K562 (cell line): ENCODE measurements at regions not wholly inside any gene's neighbourhood (a gene's known extent, or its start where the extent isn't known, plus 50 kb on each side); places are given as distances from the start of the nearest gene placed in this dataset.
A peak's percentile ranks its signal among the peaks of the same experiment; 100 is the strongest.

ENCODE experiments used
- CBX5 ChIP-seq: IDR thresholded peaks from 2 replicates; pipeline ENCODE4 v1.6.1; 2014; ENCODE audit warnings: low read depth, borderline replicate concordance
- E2F3 ChIP-seq: fragments of 250-450 bp; sonication (Bioruptor Pico); IDR thresholded peaks from 2 replicates; pipeline ENCODE4 v1.4.0; 2020; ENCODE audit warnings: mild to moderate bottlenecking
- GTF2E2 ChIP-seq: fragments of 200-800 bp; sonication (Bioruptor generic); IDR thresholded peaks from 2 replicates; pipeline ENCODE4 v1.6.1; 2016; ENCODE audit warnings: missing genetic modification characterization, missing compliant biosample characterization
- JUN ChIP-seq, 2 experiments: sonication (generic) in 1 of 2; formaldehyde crosslinking in 1 of 2; IDR thresholded peaks; 2 replicates each; pipeline versions ENCODE4 v1.6.1 to v1.8.0; 2012 to 2022; ENCODE audit warnings: borderline replicate concordance in 2 of 2, mild to moderate bottlenecking in 2 of 2, improper control_type of control experiment in 1 of 2, low read depth in 1 of 2, low read length in 1 of 2, missing genetic modification reagents in 1 of 2
- JUND ChIP-seq, 2 experiments: IDR thresholded peaks; 2 replicates in 1 of 2; 3 replicates in 1 of 2; pipeline ENCODE4 v1.6.1; 2011; ENCODE audit warnings: borderline replicate concordance in 2 of 2, low read depth in 2 of 2, low read length in 2 of 2, improper control_type of control experiment in 1 of 2, missing biosample characterization in 1 of 2, missing genetic modification characterization in 1 of 2, missing genetic modification reagents in 1 of 2
- NFRKB ChIP-seq: fragments of 450-650 bp; IDR thresholded peaks from 2 replicates; pipeline ENCODE4 v1.6.1; 2016; ENCODE audit warnings: low read depth
- SMARCB1 ChIP-seq: IDR thresholded peaks from 2 replicates; pipeline ENCODE4 v1.6.1; 2011; ENCODE audit warnings: improper control_type of control experiment, low read depth; ENCODE audit not compliant: insufficient read length
- STAG1 ChIP-seq: sonication (generic); formaldehyde crosslinking; IDR thresholded peaks from 2 replicates; pipeline ENCODE4 v1.5.0; 2020; ENCODE audit warnings: missing genetic modification reagents, borderline replicate concordance
- TEAD4 ChIP-seq, 2 experiments: sonication (generic) in 1 of 2; formaldehyde crosslinking in 1 of 2; IDR thresholded peaks; 2 replicates each; pipeline versions ENCODE4 v1.6.1 to v1.8.0; 2012 to 2022; ENCODE audit warnings: borderline replicate concordance in 1 of 2, inconsistent platforms in 1 of 2, low read length in 1 of 2, mild to moderate bottlenecking in 1 of 2, missing genetic modification reagents in 1 of 2
- ZNF274 ChIP-seq: IDR thresholded peaks from 2 replicates; pipeline ENCODE4 v1.6.1; 2011; ENCODE audit warnings: low read depth, mild to moderate bottlenecking, low read length, moderate library complexity, borderline replicate concordance
- TF ChIP-seq, protein P1 (sequence below), 2 experiments: fragments of 450-650 bp in 1 of 2; sonication (generic) in 1 of 2; formaldehyde crosslinking in 1 of 2; IDR thresholded peaks; 2 replicates each; pipeline versions ENCODE4 v1.7.1 to v1.9.0; 2016 to 2022; ENCODE audit warnings: inconsistent platforms in 1 of 2, mild to moderate bottlenecking in 1 of 2, missing genetic modification reagents in 1 of 2
- TF ChIP-seq, protein P2 (sequence below): fragments of 450-650 bp; IDR thresholded peaks from 2 replicates; pipeline ENCODE4 v1.6.1; 2018; ENCODE audit warnings: mild to moderate bottlenecking, low read depth; ENCODE audit not compliant: partially characterized antibody

DNA sequence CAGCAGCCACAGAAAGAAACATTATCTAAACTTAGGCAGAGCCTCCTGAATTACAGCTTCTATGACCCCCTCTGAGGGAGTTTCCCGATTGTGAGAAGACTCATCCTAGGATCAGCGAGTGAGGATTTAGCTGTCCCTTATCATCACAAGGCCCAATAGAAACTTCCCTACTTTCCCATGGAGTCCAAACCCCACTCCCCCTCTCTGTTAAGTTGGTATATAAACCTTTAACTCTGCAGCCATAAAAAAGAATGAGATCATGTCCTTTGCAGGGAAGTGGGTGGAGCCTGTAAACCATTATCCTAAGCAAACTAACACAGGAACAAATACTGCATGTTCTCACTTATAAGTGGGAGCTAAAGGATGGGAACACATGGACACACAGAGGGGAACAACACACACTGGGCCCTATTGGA lies 78.8 kb downstream of the MYL12B start (continued):
- TF ChIP-seq CBX5 (no peak), SMARCB1 (no peak), NFRKB (peak; percentile 16; the same call in 1 of the 2 replicates), GTF2E2 (peak; percentile 77; the same call in 1 of the 2 replicates), STAG1 (CRISPR knock-in tag) (no peak), TEAD4 (IDR thresholded peaks at IDR 0.05; ENCODE audit: low read length) (no peak), TEAD4 (CRISPR knock-in tag; IDR thresholded peaks at IDR 0.05; ENCODE audit: borderline replicate concordance) (no peak), JUND (IDR thresholded peaks at IDR 0.05; ENCODE audit: borderline replicate concordance, low read depth, low read length) (peak; percentile 80), JUND (tag; IDR thresholded peaks at IDR 0.05; ENCODE audit: borderline replicate concordance, low read depth, low read length) (peak; percentile 48; the same call in 1 of the 3 replicates), E2F3 (CRISPR knock-in tag) (no peak), ZNF274 (no peak), JUN (IDR thresholded peaks at IDR 0.05; ENCODE audit: borderline replicate concordance, low read depth, low read length) (peak; percentile 72; the same call in 1 of the 2 replicates), JUN (CRISPR knock-in tag; IDR thresholded peaks at IDR 0.05; ENCODE audit: borderline replicate concordance) (no peak)
- TF ChIP-seq, protein P1, sequence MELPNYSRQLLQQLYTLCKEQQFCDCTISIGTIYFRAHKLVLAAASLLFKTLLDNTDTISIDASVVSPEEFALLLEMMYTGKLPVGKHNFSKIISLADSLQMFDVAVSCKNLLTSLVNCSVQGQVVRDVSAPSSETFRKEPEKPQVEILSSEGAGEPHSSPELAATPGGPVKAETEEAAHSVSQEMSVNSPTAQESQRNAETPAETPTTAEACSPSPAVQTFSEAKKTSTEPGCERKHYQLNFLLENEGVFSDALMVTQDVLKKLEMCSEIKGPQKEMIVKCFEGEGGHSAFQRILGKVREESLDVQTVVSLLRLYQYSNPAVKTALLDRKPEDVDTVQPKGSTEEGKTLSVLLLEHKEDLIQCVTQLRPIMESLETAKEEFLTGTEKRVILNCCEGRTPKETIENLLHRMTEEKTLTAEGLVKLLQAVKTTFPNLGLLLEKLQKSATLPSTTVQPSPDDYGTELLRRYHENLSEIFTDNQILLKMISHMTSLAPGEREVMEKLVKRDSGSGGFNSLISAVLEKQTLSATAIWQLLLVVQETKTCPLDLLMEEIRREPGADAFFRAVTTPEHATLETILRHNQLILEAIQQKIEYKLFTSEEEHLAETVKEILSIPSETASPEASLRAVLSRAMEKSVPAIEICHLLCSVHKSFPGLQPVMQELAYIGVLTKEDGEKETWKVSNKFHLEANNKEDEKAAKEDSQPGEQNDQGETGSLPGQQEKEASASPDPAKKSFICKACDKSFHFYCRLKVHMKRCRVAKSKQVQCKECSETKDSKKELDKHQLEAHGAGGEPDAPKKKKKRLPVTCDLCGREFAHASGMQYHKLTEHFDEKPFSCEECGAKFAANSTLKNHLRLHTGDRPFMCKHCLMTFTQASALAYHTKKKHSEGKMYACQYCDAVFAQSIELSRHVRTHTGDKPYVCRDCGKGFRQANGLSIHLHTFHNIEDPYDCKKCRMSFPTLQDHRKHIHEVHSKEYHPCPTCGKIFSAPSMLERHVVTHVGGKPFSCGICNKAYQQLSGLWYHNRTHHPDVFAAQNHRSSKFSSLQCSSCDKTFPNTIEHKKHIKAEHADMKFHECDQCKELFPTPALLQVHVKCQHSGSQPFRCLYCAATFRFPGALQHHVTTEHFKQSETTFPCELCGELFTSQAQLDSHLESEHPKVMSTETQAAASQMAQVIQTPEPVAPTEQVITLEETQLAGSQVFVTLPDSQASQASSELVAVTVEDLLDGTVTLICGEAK (IDR thresholded peaks at IDR 0.05): 0 out of 2 replicates have a peak, but pooled peaks have one; percentile 15
- TF ChIP-seq, protein P1 (CRISPR knock-in tag; IDR thresholded peaks at IDR 0.05): no peak
- TF ChIP-seq, protein P2, sequence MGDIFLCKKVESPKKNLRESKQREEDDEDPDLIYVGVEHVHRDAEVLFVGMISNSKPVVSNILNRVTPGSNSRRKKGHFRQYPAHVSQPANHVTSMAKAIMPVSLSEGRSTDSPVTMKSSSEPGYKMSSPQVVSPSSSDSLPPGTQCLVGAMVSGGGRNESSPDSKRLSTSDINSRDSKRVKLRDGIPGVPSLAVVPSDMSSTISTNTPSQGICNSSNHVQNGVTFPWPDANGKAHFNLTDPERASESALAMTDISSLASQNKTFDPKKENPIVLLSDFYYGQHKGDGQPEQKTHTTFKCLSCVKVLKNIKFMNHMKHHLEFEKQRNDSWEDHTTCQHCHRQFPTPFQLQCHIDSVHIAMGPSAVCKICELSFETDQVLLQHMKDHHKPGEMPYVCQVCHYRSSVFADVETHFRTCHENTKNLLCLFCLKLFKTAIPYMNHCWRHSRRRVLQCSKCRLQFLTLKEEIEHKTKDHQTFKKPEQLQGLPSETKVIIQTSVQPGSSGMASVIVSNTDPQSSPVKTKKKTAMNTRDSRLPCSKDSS: no peak
